ENCODE measurements at regions not wholly inside any gene's neighbourhood (a gene's known extent, or its start where the extent isn't known, plus 50 kb on each side); places are given as distances from the start of the nearest gene placed in this dataset.
"Not testable (repeated sequence)": the region's sequence is repeated elsewhere in the genome, so short reads cannot be mapped to it uniquely, and the experiment has no call there.

GRCh38 chr9:61666849-61667371 is 477.1 kb downstream of the SPATA31A7 start:
- Histone ChIP-seq H3K4me1 (no peaks in the 10 kb centered on the region), H3K27me3 (peaks cover 0 to 9% (median 0%) of the 10 kb centered on the region in 4 donors), H3K27ac (replicated peaks in 1 of 4) (no peak overlapping the region), H3K36me3 (no peaks in the 10 kb centered on the region), H3K4me3 (no peak overlapping the region), H3K9me3 (peaks cover 0 to 6% (median 2%) of the 10 kb centered on the region in 4 donors)
- DNase-seq (ENCODE audit: extremely low spot score), result peak; percentile 79
- WGBS, result 86% methylated on average over 25 of the region's 26 CpGs
- TF ChIP-seq POLR2A (IDR thresholded peaks at IDR 0.05; ENCODE audit: low read depth) (no peak), EP300 (IDR thresholded peaks at IDR 0.05) (no peak), CTCF (IDR thresholded peaks at IDR 0.05) (no peak), POLR2AphosphoS5 (IDR thresholded peaks at IDR 0.05) (no peak)
- intact Hi-C loops (cut with DNase I), result no loop called here

- Histone ChIP-seq H3K36me3 (no peaks in the 10 kb centered on the region), H3K9me3 (peaks cover 0 to 6% (median 2%) of the 10 kb centered on the region in 4 donors), H3K27me3 (peaks cover 0 to 9% (median 0%) of the 10 kb centered on the region in 4 donors), H3K4me1 (no peaks in the 10 kb centered on the region), H3K27ac (replicated peaks in 1 of 4) (no peak overlapping the region), H3K4me3 (no peak overlapping the region)
- no peak for TF ChIP-seq POLR2A (IDR thresholded peaks at IDR 0.05; ENCODE audit: low read depth)
- no peak for TF ChIP-seq POLR2AphosphoS5 (IDR thresholded peaks at IDR 0.05)
- TF ChIP-seq EP300 (IDR thresholded peaks at IDR 0.05), result no peak
- no peak for TF ChIP-seq CTCF (IDR thresholded peaks at IDR 0.05)
- DNase-seq (ENCODE audit: extremely low spot score), result peak; percentile 81
- intact Hi-C loops (cut with DNase I), result no loop called here
- 92% methylated on average over 31 of the region's 37 CpGs for WGBS
Measured at GRCh38 chr9:61667559-61668121, 477.8 kb downstream of the SPATA31A7 start.

- WGBS, result 82% methylated on average over 18 of the region's 18 CpGs
- H3K27ac ChIP-seq (replicated peaks in 1 of 4); H3K4me3 ChIP-seq; H3K9me3 ChIP-seq; H3K36me3 ChIP-seq; intact Hi-C loops (cut with DNase I); DNase-seq (ENCODE audit: extremely low spot score); H3K4me1 ChIP-seq; H3K27me3 ChIP-seq: not testable (repeated sequence)
Measured at GRCh38 chr9:61668201-61668600, 478.4 kb downstream of the SPATA31A7 start.

GRCh38 chr9:61668846-61669245 is 479.0 kb downstream of the SPATA31A7 start:
- WGBS, result 80% methylated on average over 14 of the region's 14 CpGs
- Histone ChIP-seq H3K36me3 (no peaks in the 10 kb centered on the region), H3K4me1 (no peaks in the 10 kb centered on the region), H3K27ac (replicated peaks in 1 of 4) (no peak overlapping the region), H3K27me3 (peaks cover 0 to 9% (median 0%) of the 10 kb centered on the region in 4 donors), H3K4me3 (no peak overlapping the region), H3K9me3 (peaks cover 0 to 6% (median 2%) of the 10 kb centered on the region in 4 donors)
- DNase-seq (ENCODE audit: extremely low spot score), result peak; percentile 85
- TF ChIP-seq POLR2A (IDR thresholded peaks at IDR 0.05; ENCODE audit: low read depth) (no peak), EP300 (IDR thresholded peaks at IDR 0.05) (no peak), CTCF (IDR thresholded peaks at IDR 0.05) (no peak), POLR2AphosphoS5 (IDR thresholded peaks at IDR 0.05) (no peak)
- intact Hi-C loops (cut with DNase I), result no loop called here

- no peak for TF ChIP-seq POLR2A (IDR thresholded peaks at IDR 0.05; ENCODE audit: low read depth)
- Histone ChIP-seq H3K36me3 (no peaks in the 10 kb centered on the region), H3K4me3 (no peak overlapping the region), H3K4me1 (no peaks in the 10 kb centered on the region), H3K27me3 (peaks cover 0 to 7% (median 0%) of the 10 kb centered on the region in 4 donors), H3K9me3 (peaks cover 0 to 6% (median 2%) of the 10 kb centered on the region in 4 donors), H3K27ac (replicated peaks in 1 of 4) (no peak overlapping the region)
- intact Hi-C loops (cut with DNase I), result no loop called here
- peak; percentile 68 for DNase-seq (ENCODE audit: extremely low spot score)
- WGBS, result 82% methylated on average over 15 of the region's 16 CpGs
Measured at GRCh38 chr9:61669352-61669751, 479.5 kb downstream of the SPATA31A7 start.

GRCh38 chr9:61669831-61670505 is 480.1 kb downstream of the SPATA31A7 start:
- WGBS, result 79% methylated on average over 36 of the region's 45 CpGs
- intact Hi-C loops (cut with DNase I); H3K9me3 ChIP-seq; H3K27ac ChIP-seq (replicated peaks in 1 of 4); H3K27me3 ChIP-seq; H3K4me1 ChIP-seq; H3K36me3 ChIP-seq; H3K4me3 ChIP-seq: not testable (repeated sequence)
- peak; percentile 80 for DNase-seq (ENCODE audit: extremely low spot score)
